ENCODE measurements at regions not wholly inside any gene's neighbourhood (a gene's known extent, or its start where the extent isn't known, plus 50 kb on each side); places are given as distances from the start of the nearest gene placed in this dataset.

DNA sequence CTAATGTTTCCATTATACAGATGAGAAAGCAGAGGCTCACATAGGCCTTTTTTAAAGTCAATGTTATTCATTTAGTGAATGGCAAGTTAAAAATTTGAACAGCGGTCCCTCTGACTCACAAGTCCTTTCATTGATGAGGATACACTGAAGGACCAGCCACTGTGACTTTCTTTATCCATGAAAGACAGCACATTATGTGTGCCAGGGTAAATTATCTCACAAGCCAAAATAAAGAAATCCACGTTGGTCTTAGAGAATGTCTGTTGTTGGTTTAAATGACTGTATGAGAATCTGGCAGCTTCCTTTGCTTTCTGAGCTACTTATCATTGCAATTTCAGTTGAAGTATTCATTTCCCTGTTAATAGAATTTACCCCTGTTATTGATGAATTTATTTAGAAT, 485.1 kb downstream of the TBL1XR1 start:
- H3K36me3 ChIP-seq (ENCODE audit: control insufficient read depth in 1 of 2, insufficient read depth in 2 of 2, low read length in 2 of 2): no peaks in the 10 kb centered on the region
- no peak overlapping the region for H3K4me3 ChIP-seq (ENCODE audit: low read depth in 1 of 2, low read length in 2 of 2)
- H3K9me3 ChIP-seq (ENCODE audit: control insufficient read depth in 1 of 2, low read length in 2 of 2): no peaks in the 10 kb centered on the region
- H3K27me3 ChIP-seq (ENCODE audit: low read depth, low read length): no peaks in the 10 kb centered on the region
- no peaks in the 10 kb centered on the region for H3K4me1 ChIP-seq (ENCODE audit: control insufficient read depth in 1 of 2, insufficient read depth in 2 of 2, low read length in 2 of 2)
- no peak overlapping the region for H3K27ac ChIP-seq (ENCODE audit: low read length)

GRCh38 chr3:176699288-176699687, 498.0 kb downstream of the TBL1XR1 start:
- H3K27me3 ChIP-seq (ENCODE audit: low read depth, low read length): no peaks in the 10 kb centered on the region
- H3K4me3 ChIP-seq (ENCODE audit: low read depth in 1 of 2, low read length in 2 of 2): no peak overlapping the region
- H3K9me3 ChIP-seq (ENCODE audit: control insufficient read depth in 1 of 2, low read length in 2 of 2): no peaks in the 10 kb centered on the region
- no peaks in the 10 kb centered on the region for H3K36me3 ChIP-seq (ENCODE audit: control insufficient read depth in 1 of 2, insufficient read depth in 2 of 2, low read length in 2 of 2)
- no peak overlapping the region for H3K27ac ChIP-seq (ENCODE audit: low read length)
- H3K4me1 ChIP-seq (ENCODE audit: control insufficient read depth in 1 of 2, insufficient read depth in 2 of 2, low read length in 2 of 2): no peaks in the 10 kb centered on the region

- Histone ChIP-seq H3K27ac (ENCODE audit: low read length) (no peak overlapping the region), H3K9me3 (ENCODE audit: control insufficient read depth in 1 of 2, low read length in 2 of 2) (no peaks in the 10 kb centered on the region), H3K4me1 (ENCODE audit: control insufficient read depth in 1 of 2, insufficient read depth in 2 of 2, low read length in 2 of 2) (no peaks in the 10 kb centered on the region), H3K4me3 (ENCODE audit: low read depth in 1 of 2, low read length in 2 of 2) (no peak overlapping the region), H3K36me3 (ENCODE audit: control insufficient read depth in 1 of 2, insufficient read depth in 2 of 2, low read length in 2 of 2) (no peaks in the 10 kb centered on the region), H3K27me3 (ENCODE audit: low read depth, low read length) (no peaks in the 10 kb centered on the region)
Observed at GRCh38 chr3:176697284-176697889, 499.9 kb downstream of the TBL1XR1 start.

GRCh38 chr3:176696816-176697215, 500.5 kb downstream of the TBL1XR1 start:
- Histone ChIP-seq H3K9me3 (ENCODE audit: control insufficient read depth in 1 of 2, low read length in 2 of 2) (no peaks in the 10 kb centered on the region), H3K4me3 (ENCODE audit: low read depth in 1 of 2, low read length in 2 of 2) (no peak overlapping the region), H3K36me3 (ENCODE audit: control insufficient read depth in 1 of 2, insufficient read depth in 2 of 2, low read length in 2 of 2) (no peaks in the 10 kb centered on the region), H3K27me3 (ENCODE audit: low read depth, low read length) (no peaks in the 10 kb centered on the region), H3K4me1 (ENCODE audit: control insufficient read depth in 1 of 2, insufficient read depth in 2 of 2, low read length in 2 of 2) (no peaks in the 10 kb centered on the region), H3K27ac (ENCODE audit: low read length) (no peak overlapping the region)

DNA sequence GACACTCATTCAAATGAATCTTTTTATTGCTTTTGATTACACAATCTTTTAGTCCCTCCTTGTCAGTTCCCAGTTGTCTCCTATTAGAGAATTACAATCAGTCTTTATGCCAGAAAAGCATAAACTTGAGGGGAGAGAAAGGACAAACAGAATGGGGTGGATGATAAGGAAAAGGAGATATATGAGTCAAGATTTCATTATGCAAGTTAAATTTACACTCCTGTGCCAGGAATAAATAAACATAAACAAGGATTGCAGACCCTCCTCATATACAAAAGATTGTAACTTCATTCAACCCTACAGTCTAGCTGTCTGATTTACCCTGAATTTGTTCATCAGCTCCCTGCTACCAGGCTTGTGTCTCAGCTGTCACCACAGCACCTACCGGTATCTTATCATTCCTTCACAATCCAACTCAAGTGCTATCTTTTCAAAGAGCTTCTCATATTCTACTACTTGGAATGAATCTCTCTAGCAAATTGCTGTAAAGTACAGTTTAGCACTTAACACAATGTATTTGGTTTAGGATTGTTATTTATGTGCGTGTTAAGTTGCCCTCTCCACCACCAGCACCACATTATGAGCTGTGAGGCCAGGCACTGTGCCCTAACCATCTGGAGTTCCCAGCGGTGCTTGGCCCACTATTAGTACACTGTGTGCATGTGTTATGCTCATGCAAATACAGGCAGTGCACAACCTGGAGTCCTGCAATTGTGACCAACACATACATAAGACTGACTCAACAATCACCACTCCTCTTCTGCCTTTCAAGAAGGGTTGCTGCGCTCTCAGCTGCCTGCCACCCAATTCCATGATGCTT, 504.1 kb downstream of the TBL1XR1 start:
- H3K9me3 ChIP-seq (ENCODE audit: control insufficient read depth in 1 of 2, low read length in 2 of 2): no peaks in the 10 kb centered on the region

GRCh38 chr3:176692199-176692965, 504.9 kb downstream of the TBL1XR1 start:
- H3K27ac ChIP-seq (ENCODE audit: low read length): no peak overlapping the region
- H3K9me3 ChIP-seq (ENCODE audit: control insufficient read depth in 1 of 2, low read length in 2 of 2): no peaks in the 10 kb centered on the region
- no peaks in the 10 kb centered on the region for H3K36me3 ChIP-seq (ENCODE audit: control insufficient read depth in 1 of 2, insufficient read depth in 2 of 2, low read length in 2 of 2)
- H3K27me3 ChIP-seq (ENCODE audit: low read depth, low read length): no peaks in the 10 kb centered on the region
- no peak overlapping the region for H3K4me3 ChIP-seq (ENCODE audit: low read depth in 1 of 2, low read length in 2 of 2)
- no peaks in the 10 kb centered on the region for H3K4me1 ChIP-seq (ENCODE audit: control insufficient read depth in 1 of 2, insufficient read depth in 2 of 2, low read length in 2 of 2)

More for the DNA sequence above, 504.1 kb downstream of the TBL1XR1 start:
- Histone ChIP-seq H3K36me3 (ENCODE audit: control insufficient read depth in 1 of 2, insufficient read depth in 2 of 2, low read length in 2 of 2) (no peaks in the 10 kb centered on the region), H3K4me1 (ENCODE audit: control insufficient read depth in 1 of 2, insufficient read depth in 2 of 2, low read length in 2 of 2) (no peaks in the 10 kb centered on the region), H3K4me3 (ENCODE audit: low read depth in 1 of 2, low read length in 2 of 2) (no peak overlapping the region), H3K27me3 (ENCODE audit: low read depth, low read length) (no peaks in the 10 kb centered on the region), H3K27ac (ENCODE audit: low read length) (no peak overlapping the region)

DNA sequence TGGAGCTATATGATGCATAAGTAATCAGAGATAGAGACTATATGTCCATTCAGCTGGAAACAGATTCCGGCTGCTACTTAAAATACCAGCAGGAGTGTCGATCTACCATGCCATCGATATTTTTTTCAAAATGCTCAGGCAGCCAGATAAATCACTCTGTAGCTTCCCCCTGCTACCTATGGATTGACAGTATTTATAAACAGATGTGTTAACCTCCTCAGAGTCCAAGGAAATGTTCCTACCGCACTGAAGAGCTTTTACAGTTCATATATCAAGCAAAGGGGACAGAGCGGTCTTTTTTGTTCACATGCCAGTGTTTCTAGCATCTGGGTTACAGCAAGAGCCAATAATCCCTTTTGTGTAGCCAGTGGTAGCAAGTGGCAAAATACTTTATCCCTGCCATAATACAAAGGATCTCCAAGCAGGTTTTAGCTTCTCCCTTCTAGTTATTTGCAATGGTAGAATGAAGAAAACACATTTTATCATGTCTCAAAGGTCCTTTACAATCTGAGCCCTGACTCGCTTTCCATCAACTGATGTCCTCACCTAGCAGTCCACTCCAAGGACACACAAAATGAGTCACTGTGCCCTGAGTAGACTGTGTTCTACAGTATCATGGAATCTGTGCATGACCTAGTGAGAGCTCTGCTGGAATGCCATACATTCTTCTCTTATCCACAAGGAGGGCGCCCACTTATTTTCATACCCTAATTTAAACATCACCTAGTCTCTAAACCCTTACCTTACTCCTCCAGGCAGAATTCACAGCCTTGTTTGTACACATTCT, 507.0 kb downstream of the TBL1XR1 start:
- no peaks in the 10 kb centered on the region for H3K36me3 ChIP-seq (ENCODE audit: control insufficient read depth in 1 of 2, insufficient read depth in 2 of 2, low read length in 2 of 2)
- no peaks in the 10 kb centered on the region for H3K4me1 ChIP-seq (ENCODE audit: control insufficient read depth in 1 of 2, insufficient read depth in 2 of 2, low read length in 2 of 2)

DNA sequence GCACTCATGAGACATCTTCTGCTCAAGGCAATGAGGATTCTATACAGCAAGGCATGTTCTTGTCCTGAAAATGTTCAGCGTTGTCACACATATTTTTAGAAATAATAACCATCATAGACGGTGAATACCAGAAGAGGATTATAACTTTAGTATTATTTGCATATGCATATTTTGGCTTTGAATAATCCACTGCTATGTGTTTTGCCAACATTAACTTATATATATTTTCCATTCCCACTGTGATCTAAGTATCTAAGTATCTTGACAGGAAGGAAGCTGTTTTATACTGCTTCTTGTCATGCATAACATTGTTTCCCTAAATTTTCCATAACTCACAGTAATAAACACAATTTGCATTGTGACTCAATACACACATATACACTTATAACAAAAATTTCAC, 509.5 kb downstream of the TBL1XR1 start:
- H3K27me3 ChIP-seq (ENCODE audit: low read depth, low read length): no peaks in the 10 kb centered on the region
- H3K4me3 ChIP-seq (ENCODE audit: low read depth in 1 of 2, low read length in 2 of 2): no peak overlapping the region
- no peaks in the 10 kb centered on the region for H3K4me1 ChIP-seq (ENCODE audit: control insufficient read depth in 1 of 2, insufficient read depth in 2 of 2, low read length in 2 of 2)
- peaks cover 0 to 7% of the 10 kb centered on the region in 2 donors for H3K9me3 ChIP-seq (ENCODE audit: control insufficient read depth in 1 of 2, low read length in 2 of 2)
- H3K27ac ChIP-seq (ENCODE audit: low read length): no peak overlapping the region
- H3K36me3 ChIP-seq (ENCODE audit: control insufficient read depth in 1 of 2, insufficient read depth in 2 of 2, low read length in 2 of 2): no peaks in the 10 kb centered on the region

More for the DNA sequence above, 507.0 kb downstream of the TBL1XR1 start:
- Histone ChIP-seq H3K9me3 (ENCODE audit: control insufficient read depth in 1 of 2, low read length in 2 of 2) (no peaks in the 10 kb centered on the region), H3K27ac (ENCODE audit: low read length) (no peak overlapping the region), H3K4me3 (ENCODE audit: low read depth in 1 of 2, low read length in 2 of 2) (no peak overlapping the region), H3K27me3 (ENCODE audit: low read depth, low read length) (no peaks in the 10 kb centered on the region)

GRCh38 chr3:176683382-176683781, 513.9 kb downstream of the TBL1XR1 start:
- H3K4me1 ChIP-seq (ENCODE audit: control insufficient read depth in 1 of 2, insufficient read depth in 2 of 2, low read length in 2 of 2): no peaks in the 10 kb centered on the region
- H3K9me3 ChIP-seq (ENCODE audit: control insufficient read depth in 1 of 2, low read length in 2 of 2): peaks cover 0 to 10% of the 10 kb centered on the region in 2 donors
- no peaks in the 10 kb centered on the region for H3K36me3 ChIP-seq (ENCODE audit: control insufficient read depth in 1 of 2, insufficient read depth in 2 of 2, low read length in 2 of 2)
- H3K4me3 ChIP-seq (ENCODE audit: low read depth in 1 of 2, low read length in 2 of 2): no peak overlapping the region
- H3K27me3 ChIP-seq (ENCODE audit: low read depth, low read length): no peaks in the 10 kb centered on the region
- no peak overlapping the region for H3K27ac ChIP-seq (ENCODE audit: low read length)

DNA sequence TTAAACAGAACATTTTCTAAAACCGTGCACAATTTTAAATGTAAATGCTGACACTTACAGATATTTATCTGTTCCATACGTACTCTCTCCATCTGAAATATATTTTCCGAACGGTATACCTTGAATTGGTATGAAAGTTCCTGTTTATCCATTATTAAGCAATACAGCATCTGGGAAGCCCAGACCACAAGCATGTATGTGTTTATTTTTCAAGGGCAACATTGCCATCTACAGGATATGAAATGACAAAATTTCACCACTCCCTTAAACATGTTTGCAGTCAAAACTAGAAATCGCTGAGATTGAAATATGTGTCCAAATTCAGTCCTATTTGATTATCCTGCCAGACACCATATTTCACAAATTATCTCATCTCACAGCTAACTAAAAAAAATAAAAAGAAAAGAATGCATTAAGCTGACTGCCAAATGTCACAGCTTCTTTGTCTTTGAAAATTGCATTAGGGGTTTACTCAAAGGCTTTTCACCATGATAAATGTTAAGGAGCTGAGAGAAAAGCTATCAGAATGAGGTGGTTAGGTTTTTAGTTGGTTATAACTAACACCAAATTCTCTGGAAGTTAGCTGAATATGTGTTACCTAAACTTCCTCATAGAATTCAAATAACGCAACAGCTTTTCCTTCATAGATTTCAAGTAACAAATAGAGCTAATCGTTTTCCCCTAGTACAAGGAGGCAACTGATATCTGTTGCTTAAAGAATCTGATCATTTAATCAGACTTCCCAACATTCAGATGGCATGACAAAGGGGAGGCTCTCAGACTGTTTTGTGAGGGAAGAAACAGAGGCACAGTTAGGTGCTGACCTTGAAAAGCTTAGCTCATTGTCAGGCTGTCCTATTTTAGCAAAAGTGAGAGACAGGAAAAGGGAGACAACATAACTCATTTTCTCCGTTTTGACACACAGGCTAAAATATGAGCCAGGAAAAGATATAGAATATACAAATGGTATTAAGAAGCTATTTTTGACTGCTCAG, 533.1 kb downstream of the TBL1XR1 start:
- H3K4me3 ChIP-seq (ENCODE audit: low read depth in 1 of 2, low read length in 2 of 2): no peak overlapping the region
- H3K27ac ChIP-seq (ENCODE audit: low read length): no peak overlapping the region
- no peaks in the 10 kb centered on the region for H3K9me3 ChIP-seq (ENCODE audit: control insufficient read depth in 1 of 2, low read length in 2 of 2)

More for the DNA sequence above, 533.1 kb downstream of the TBL1XR1 start:
- no peaks in the 10 kb centered on the region for H3K36me3 ChIP-seq (ENCODE audit: control insufficient read depth in 1 of 2, insufficient read depth in 2 of 2, low read length in 2 of 2)
- H3K27me3 ChIP-seq (ENCODE audit: low read depth, low read length): no peaks in the 10 kb centered on the region
- no peaks in the 10 kb centered on the region for H3K4me1 ChIP-seq (ENCODE audit: control insufficient read depth in 1 of 2, insufficient read depth in 2 of 2, low read length in 2 of 2)

Data from muscle layer of duodenum (tissue), 2 donors.